GM19043 (cell line): ENCODE measurements at regions not wholly inside any gene's neighbourhood (a gene's known extent, or its start where the extent isn't known, plus 50 kb on each side); places are given as distances from the start of the nearest gene placed in this dataset.
"Not testable (repeated sequence)": the region's sequence is repeated elsewhere in the genome, so short reads cannot be mapped to it uniquely, and the experiment has no call there.

ENCODE experiments used
- ATAC-seq: cut with Tn5 transposase; IDR thresholded peaks from one replicate; pipeline ENCODE4 v1.9.1; 2021; ENCODE audit warnings: low read depth; ENCODE audit not compliant: unreplicated experiment

DNA sequence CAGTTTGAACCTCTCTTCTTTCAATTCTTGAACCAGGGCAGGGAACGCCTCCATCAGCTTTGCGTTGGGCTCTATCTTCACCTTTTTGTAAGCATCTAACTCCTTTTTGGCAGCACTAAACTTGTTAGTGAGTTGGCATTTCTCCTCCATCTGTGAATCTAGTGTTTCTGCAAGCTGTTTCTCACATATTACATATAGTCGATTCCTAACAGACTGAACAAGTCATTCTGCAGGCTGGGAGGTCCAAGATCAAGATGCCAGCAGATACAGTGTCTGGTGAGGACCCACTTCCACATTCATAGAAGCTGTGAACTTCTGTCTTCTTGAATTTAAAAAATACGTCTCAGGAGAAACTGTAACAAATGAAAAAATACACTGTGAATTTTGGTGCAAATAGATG, 539.7 kb downstream of the ANKRD7 start:
- ATAC-seq = no peak

DNA sequence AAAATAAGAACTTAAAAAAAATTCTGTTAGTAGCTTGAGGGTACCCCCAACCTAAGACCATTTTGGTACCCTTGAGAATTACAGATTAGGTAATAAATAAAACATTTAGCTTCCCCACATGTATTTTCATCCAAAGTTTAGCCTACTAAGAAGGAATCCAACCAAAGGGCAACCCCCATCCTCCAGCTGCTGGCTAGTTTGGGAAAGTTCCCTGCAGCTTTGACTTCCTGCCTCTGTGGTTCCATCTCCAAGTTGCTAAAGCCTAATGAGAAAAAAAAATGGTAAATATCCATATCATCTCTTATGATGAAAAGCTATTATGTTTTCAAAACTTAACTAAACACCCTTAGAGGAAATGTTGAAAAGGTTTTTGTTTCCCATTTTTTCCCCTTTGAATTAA, 547.2 kb downstream of the ANKRD7 start:
- no peak for ATAC-seq

DNA sequence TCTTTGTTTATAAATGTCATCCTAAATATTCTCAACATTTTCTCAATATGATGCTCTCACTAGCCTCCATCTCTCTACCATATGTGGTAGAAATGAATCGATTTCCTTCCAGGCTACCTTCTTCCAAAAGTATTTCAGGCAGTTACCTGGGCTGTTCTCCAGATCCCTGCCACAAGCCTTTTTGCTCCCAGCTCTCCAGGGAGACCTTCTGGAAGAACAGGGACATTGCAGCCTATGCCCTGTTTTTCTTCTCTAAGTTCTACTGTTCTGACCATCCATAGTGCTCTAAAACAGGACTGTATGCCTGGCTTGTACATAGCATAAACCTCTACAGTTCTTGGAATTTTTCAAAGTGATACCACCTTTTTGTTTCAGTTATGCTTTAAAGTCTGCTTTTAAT, 552.8 kb downstream of the ANKRD7 start:
- no peak for ATAC-seq

DNA sequence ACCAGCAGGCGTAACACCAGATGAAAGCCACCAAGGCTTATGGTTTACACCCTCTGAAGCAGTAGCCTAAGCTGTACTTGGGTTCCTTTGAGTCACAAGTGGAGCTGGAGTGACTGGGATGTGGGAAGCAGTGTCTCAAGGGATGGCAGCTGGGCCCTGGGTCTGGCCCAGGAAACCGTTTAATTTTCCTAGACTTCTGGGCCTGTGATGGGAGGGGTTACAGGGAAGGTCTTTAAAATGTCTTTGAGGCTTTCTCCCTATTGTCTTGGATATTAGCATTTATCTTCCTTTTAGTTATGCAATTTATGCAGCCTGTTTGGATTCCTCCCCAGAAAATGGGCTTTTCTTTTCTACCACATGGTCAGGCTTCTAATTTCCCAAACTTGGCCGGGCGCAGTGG, 568.2 kb downstream of the ANKRD7 start:
- ATAC-seq = no peak

DNA sequence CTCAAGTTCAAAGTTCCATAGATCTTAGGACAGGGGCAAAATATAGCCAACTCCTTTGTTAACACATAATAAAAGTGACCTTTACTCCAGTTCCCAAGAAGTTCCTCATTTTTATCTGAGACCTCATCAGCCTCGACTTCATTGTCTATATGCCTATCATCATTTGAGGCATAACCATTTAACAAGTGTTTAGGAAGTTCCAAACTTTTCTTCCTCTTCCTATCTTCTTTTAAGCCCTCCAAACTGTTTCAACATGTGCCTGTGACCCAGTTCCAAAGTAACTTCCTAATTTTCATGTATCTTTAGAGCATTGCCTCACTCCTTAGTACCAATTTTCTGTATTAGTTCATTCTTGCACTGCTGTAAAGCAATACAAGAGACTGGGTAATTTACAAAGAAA, 569.1 kb downstream of the ANKRD7 start:
- ATAC-seq = no peak

DNA sequence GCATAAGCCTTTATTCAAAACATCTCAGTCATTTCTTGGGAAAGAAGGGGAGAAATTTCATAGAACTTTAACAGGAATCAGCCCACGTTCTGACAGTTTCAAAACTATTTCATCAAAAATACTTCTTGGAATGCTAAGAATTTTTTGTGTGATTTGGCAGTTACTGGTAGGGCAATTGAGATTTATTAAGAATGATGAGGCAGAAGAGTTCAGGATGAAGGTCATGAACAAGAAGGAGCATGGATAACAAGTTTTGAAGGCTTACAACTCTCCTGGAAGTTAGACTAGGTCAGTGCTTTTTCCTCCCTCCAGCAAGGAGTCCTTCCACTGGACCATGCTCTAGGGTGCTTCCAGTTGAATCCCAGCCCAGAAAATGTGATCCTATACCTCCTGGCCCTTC, 569.9 kb downstream of the ANKRD7 start:
- no peak for ATAC-seq

DNA sequence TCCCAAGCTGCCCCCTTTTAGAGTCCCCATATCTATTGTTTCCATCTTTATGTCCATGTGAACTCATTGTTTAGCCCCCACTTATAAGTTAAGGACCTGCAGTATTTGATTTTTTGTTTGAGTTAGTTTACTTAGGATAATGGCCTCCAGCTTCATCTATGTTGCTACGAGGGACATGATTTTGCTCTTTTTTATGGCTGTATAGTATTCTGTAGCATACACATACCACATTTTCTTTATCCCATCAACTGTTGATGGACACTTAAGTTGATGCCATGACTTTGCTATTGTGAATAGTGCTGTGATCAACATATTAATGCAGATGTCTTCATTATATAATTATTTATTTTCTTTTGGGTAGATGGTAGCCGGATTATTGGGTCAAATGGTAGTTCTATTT, 576.9 kb downstream of the ANKRD7 start:
- ATAC-seq = no peak

DNA sequence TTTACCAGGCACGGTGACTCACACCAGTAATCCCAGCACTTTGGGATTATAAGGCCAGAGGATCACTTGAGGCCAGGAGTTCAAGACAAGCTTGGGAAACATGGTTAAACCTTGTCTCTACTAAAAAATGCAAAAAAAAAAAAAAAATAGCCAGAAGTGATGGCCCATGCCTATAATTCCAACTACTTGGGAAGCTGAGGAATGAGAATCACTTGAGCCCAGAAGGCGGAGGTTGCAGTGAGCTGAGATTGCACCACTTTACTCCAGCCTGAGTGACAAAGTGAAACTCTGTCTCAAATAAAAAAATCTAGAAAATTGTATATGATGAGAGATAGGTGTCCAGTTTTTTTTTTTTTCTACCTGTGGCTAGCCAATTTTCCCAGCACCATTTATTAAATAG, 578.2 kb downstream of the ANKRD7 start:
- no peak for ATAC-seq

DNA sequence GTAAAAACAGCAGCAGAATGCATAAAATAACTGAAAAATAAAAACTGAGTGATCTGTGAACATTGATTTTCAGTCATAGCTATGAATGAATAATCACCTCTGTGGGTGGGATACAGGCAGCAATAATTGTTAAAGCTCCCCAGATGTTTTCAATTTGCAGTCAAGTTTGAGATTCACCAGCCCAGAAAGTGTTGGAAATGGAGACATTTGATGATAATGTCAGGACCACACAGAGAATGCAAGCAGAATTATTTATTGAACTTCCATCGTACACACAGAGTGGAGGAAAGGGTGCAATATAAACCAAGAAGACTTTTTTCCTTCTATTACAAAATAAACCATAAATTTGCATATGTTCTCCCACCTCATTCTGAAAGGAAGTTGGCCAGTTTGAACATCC, 601.7 kb downstream of the ANKRD7 start:
- no peak for ATAC-seq

DNA sequence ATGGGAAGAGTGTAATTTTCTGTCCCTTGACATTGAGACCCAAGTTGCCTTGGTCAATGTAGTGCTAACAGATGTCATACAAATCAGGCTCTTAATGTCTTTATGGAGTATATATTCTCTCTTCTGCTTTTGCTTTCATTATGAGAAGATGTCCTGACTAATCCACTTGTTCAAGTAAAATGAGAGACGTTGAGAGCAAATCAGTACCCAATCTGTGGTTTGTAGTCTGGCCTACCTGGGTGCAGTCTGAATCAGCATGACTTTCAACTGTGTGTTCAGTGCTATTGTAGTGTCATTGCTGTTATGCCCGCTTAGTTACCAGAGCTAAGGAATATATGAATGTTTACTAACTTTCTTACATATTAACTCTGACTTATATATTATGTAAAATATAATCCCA, 612.4 kb downstream of the ANKRD7 start:
- peak; percentile 79 for ATAC-seq

DNA sequence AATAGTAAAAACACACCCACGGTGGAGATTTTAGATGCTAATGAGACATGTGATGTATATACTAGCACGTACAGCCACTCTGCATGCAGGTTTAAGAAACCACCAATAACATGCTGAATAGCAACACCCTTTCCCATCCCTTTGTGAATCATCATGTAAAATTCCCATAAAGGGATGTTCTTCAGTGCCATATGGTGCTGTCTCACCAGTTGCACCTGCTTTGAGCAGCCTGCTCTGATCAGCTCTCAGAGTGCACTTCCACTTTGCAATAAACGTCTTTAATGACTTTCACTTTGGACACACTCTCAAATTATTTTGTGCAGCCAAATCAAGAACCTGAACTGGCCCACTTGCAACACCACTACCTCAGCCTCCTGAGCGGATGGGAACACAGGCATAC, 615.0 kb downstream of the ANKRD7 start:
- ATAC-seq = no peak

DNA sequence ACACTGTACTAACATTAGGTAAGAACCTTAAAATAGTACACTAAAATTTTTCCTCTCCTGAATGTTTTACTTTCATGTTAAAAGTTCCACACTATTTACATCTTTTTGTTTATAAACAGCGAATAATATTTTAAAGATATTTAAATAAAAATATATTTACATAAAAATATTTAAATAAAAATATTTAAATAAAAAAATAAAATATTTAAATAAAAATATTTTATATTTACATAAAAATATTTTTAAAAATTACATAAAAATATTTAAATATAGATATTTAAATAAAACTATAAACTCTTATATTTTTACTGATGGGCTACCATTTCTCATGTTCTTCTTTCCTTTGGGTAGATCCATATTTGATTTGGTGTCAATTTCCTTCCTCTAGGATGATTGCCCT, 619.0 kb downstream of the ANKRD7 start:
- ATAC-seq = no peak

DNA sequence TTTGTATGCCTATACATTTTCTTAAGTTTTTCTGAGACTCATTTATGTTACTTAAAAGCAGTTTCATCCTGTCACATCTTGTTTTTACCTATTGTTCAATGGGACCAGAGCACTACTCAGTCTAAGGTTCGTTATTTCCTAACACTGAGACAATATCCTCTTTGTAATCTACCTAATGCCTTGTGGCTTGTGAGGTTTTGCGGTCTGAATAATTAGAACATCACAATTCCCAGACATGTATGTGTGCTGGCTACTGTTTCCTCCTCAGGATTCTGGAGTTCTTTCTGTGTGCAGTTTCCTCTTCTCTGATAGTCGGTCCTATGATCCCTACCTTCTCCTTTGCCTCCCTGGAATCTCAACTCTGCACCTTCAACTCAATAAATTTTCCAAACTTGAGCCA, 620.2 kb downstream of the ANKRD7 start:
- ATAC-seq = no peak

DNA sequence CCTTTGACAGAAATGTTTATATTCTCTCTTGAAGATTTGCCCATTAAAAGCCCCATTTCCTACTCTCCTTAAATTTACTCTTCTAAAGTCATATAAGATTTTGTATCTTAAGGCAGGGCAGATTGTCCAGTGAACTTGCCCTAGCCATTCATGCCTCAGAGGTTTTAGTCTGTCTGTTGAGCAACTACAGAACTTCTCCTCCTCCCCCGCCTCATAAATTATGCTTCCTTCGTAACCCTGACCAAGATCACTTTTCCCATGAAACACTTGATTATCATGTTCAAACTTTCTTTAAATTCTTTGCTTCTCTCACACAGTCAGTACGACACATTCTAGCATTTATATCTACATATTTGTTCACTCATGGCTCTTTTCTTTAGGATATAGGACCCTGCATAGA, 621.3 kb downstream of the ANKRD7 start:
- ATAC-seq = no peak

DNA sequence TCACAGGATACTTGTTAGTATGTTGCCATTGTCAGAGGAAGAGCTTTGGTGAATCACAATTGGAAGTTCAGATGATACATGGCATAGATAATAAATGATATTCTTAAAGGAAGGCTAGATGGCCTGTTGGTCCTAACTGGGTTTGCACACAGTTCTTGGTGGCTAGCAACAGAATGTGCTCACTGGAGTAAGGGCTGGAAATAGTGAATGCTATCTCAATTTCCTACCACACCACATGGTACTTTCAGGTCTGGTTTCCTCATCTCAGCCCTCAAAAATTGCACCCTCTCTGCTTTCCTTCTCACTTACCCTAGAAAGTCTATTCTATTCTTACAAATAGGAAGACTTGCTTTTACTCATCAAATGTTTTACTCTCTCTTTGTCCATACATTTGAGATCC, 622.5 kb downstream of the ANKRD7 start:
- no peak for ATAC-seq

DNA sequence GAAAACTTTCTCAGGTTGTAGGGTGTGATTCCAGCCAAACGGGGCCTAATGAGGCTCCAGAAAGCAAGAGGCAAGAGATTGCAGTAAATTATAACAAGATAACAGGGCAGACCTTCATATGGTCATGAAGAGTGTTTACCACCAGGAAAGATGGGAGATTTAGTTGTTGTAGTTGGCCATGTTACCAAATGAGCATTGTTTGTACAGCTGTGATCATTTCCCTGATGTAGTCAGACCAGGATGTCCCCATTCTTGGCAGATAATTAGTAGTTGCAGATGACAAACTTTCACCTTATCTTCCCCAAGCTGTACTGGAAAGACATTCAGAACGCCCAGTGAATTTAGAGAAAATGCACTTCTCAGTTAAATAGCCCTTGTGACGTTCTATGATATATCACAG, 630.8 kb downstream of the ANKRD7 start:
- ATAC-seq = no peak

DNA sequence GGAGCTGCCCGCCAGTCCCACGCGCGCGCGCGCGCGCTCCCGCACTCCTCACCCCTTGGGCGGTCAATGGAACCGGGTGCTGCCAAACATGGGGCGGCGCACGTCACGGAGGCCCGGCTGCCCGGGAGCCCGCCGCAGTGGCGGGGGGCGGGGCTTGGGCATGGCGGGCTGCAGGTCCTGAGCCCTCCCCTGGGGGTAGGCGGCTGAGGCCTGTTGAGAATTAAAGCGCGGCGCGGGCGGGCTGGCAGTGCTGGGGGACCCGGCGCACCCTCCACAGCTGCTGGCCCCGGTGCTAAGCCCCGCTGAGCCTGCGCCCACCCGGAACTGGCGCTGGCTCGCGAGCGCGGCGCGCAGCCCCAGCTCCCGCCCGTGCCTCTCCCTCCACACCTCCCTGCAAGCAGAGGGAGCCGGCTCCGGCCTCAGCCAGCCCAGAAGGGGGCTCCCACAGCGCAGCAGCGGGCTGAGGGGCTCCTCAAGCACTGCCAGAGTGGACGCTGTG, 634.2 kb downstream of the ANKRD7 start:
- no peak for ATAC-seq

DNA sequence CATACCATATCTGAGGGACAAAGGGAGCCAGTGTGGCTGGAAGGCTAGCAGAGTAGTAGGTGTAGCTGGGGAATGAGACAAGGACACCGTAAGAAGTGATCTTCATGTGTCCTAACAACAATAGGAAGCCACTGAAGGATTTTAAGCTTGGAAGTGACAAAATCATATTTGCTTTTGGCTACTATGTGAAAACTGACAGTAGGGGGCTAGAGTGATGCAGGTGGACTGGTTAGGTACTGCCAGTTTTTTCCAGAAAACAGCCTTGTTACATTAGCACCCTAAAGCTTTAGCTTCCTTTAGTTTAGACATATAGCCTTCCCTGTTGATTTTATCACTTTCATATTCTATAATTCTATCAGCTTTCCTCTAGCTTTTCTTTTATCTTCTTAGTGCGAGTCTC, 637.1 kb downstream of the ANKRD7 start:
- ATAC-seq = no peak

DNA sequence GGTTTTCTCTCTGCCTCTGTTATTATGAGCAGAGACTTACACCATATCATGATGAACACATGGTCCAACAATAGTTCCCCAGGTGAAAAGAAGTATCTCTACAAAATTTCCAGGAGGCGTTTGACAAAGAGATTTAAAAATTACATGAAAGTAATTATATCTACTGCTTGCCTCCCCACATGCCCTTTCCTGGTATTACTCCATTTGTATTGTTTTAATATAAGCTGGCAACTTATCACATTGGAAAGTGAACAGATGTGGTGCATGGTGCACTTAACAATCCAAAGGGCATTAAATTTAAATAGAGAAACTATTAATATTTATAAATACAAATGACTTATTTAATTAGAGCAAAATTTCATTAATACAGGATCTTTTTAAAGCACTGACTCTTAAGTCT, 638.2 kb downstream of the ANKRD7 start:
- ATAC-seq = no peak

DNA sequence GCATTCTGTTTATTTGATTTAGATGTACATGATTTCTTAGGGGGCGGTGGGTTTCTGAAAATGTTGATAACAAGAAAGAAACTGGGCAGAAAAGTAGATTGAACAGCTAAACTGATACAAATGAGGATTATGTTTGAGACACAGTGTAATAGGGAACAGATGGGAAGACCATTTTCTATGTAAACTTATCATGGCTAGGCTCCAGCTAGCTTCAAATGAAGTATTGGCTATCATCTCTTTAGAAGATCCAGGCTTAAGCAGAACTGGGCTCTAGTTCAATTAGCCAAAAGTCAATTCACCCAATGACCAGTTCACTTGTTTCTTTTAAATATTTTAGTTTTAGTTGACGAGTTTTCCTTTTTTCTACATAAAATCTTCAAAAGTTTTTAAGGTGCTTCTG, 639.5 kb downstream of the ANKRD7 start:
- no peak for ATAC-seq

DNA sequence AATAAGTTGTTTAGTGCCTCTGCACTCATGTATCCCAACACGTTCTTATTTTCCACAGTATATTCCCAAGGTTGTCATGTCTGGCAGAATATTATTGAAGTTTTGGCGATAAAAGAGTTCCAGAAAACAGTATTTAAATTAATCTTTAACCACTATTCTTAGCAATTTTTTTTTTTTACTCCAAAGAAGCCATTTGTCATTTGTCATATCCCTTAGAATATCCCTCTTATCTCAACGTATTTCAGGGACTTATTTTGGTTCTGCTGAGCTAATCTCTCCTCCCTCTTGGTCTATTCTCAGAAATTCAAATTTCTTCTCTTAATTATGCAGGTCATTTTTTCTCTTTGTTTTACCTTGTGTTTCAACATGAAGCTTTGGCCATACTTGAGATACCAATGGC, 643.4 kb downstream of the ANKRD7 start:
- ATAC-seq = no peak

DNA sequence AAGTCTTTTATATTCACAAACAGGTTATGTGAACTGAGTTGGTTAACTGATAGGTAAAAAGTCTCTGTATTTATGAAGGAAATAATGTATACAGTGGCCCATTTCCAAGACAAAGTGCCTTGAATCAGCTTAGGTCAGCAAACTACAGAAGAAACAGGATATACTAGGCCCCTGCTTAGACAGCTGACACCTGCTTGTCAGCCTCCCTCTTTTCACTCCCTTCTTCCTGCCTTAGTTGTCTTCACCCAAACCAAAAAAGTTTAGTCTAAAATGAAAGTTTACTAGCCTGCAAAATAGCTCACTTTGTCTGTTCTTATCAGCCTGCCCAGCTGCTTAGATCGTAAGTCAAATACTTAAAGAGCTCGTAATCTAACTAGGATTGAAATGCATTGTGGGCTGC, 644.6 kb downstream of the ANKRD7 start:
- ATAC-seq = not testable (repeated sequence)

DNA sequence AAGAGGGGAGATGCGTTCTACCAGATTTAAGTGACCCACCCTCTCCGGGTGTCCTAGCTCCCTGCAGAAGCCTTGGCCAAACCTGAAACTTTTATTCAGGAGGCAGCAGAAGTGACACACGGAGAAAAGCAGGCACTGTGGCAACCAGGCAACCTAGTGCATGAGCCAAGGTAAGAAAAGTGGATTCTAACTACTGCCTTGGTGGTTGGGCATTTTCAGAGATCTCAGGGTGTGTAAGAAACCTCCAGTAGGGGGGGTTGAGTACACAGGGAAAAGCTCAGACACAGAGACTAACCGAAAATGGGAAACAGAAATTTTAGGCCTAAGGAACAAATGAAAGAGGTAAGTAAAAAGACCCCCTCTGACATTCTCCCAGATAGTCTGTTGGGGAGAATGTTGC, 645.7 kb downstream of the ANKRD7 start:
- ATAC-seq = no peak

DNA sequence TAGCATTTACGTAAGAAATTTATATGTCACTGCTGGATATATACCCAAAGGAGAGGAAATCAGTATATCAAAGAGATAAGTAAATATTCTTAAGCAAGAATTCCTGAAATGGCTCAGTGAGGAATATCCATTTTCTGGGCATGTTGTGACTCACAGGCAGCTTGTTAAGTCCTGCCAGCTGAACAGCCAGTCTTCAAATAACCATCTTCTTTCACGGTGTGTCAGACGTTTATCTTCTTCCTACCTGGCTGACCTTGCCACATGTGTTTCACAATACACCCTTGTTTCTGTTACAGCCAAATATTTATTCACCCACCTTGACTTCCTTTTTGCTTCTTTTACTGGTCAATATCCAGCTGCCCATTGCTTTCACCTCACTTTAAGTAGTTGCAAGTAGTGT, 648.1 kb downstream of the ANKRD7 start:
- ATAC-seq = no peak
